GM23338 (cell line): ENCODE measurements at regions not wholly inside any gene's neighbourhood (a gene's known extent, or its start where the extent isn't known, plus 50 kb on each side); places are given as distances from the start of the nearest gene placed in this dataset.

ENCODE experiments used
- ATAC-seq: fragments of 200-7000 bp; cut with Tn5 transposase; 3 replicates; pipeline ENCODE4 v1.9.1; 2020
- DNase-seq: peaks from one replicate; pipeline ENCODE4 v3.0.0-alpha.2; 2015; ENCODE audit warnings: low spot score
- H2AFZ ChIP-seq: fragments of 200-600 bp; sonication (generic); 2 replicates; pipeline ENCODE4 v1.8.0; 2016; ENCODE audit warnings: antibody characterized with exemption, mild to moderate bottlenecking, moderate library complexity
- H3F3A ChIP-seq: fragments of 200-600 bp; sonication (generic); replicated peaks from 2 replicates; pipeline ENCODE4 v1.8.0; 2017; ENCODE audit warnings: antibody characterized with exemption, mixed run types, low read depth
- H3K27ac ChIP-seq: fragments of 200-600 bp; sonication (generic); 2 replicates; pipeline ENCODE4 v1.6.1; 2016; ENCODE audit warnings: low read depth
- H3K27me3 ChIP-seq: fragments of 200-600 bp; sonication (generic); 2 replicates; pipeline ENCODE4 v1.8.0; 2016; ENCODE audit warnings: mild to moderate bottlenecking, mixed run types, moderate library complexity; ENCODE audit not compliant: insufficient read depth
- H3K36me3 ChIP-seq: fragments of 200-600 bp; sonication (generic); 2 replicates; pipeline ENCODE4 v1.8.0; 2016; ENCODE audit warnings: mild to moderate bottlenecking; ENCODE audit not compliant: insufficient read depth
- H3K4me1 ChIP-seq: fragments of 200-600 bp; sonication (generic); 2 replicates; pipeline ENCODE4 v1.8.0; 2016; ENCODE audit warnings: mild to moderate bottlenecking, moderate library complexity; ENCODE audit not compliant: insufficient read depth
- H3K4me2 ChIP-seq: fragments of 200-600 bp; sonication (generic); 2 replicates; pipeline ENCODE4 v1.7.1; 2017; ENCODE audit warnings: mixed run types
- H3K4me3 ChIP-seq: fragments of 200-600 bp; sonication (generic); 2 replicates; pipeline ENCODE4 v1.6.1; 2016; ENCODE audit warnings: mixed run types
- H3K79me2 ChIP-seq: fragments of 200-600 bp; sonication (generic); replicated peaks from 2 replicates; pipeline ENCODE4 v1.8.0; 2017; ENCODE audit warnings: mild to moderate bottlenecking; ENCODE audit not compliant: insufficient read depth
- H3K9me2 ChIP-seq: fragments of 200-600 bp; sonication (generic); 2 replicates; pipeline ENCODE4 v1.8.0; 2017; ENCODE audit not compliant: insufficient read depth
- H4K20me1 ChIP-seq: fragments of 200-600 bp; sonication (generic); replicated peaks from 2 replicates; pipeline ENCODE4 v1.8.0; 2017; ENCODE audit warnings: mild to moderate bottlenecking; ENCODE audit not compliant: insufficient read depth
- H3K27ac Mint-ChIP-seq: 2 replicates; pipeline ENCODE4 v1.8.0; 2020; ENCODE audit warnings: inconsistent platforms, mild to moderate bottlenecking, moderate library complexity, mixed read lengths
- H3K27me3 Mint-ChIP-seq: 3 replicates; pipeline ENCODE4 v1.8.0; 2022; ENCODE audit warnings: low read depth, mild to moderate bottlenecking, moderate library complexity, mixed read lengths, inconsistent platforms; ENCODE audit not compliant: insufficient read depth, poor library complexity
- H3K36me3 Mint-ChIP-seq: 3 replicates; pipeline ENCODE4 v1.8.0; 2021; ENCODE audit warnings: low read depth, mild to moderate bottlenecking, inconsistent platforms, moderate library complexity, mixed read lengths
- H3K4me1 Mint-ChIP-seq: 3 replicates; pipeline ENCODE4 v1.8.0; 2020; ENCODE audit warnings: mild to moderate bottlenecking, inconsistent platforms, mixed read lengths
- H3K4me3 Mint-ChIP-seq: 3 replicates; pipeline ENCODE4 v1.8.0; 2021; ENCODE audit warnings: moderate library complexity, mild to moderate bottlenecking, inconsistent platforms, mixed read lengths
- H3K9me3 Mint-ChIP-seq: 3 replicates; pipeline ENCODE4 v1.8.0; 2020; ENCODE audit warnings: moderate library complexity, mild to moderate bottlenecking, inconsistent platforms, mixed read lengths
- CREB1 ChIP-seq: fragments of 250-450 bp; sonication (Bioruptor Pico); IDR thresholded peaks from 2 replicates; pipeline ENCODE4 v1.5.0; 2020; ENCODE audit warnings: low read depth, mild to moderate bottlenecking, moderate library complexity
- CTCF ChIP-seq, 2 experiments: fragments of 200-600 bp in 1 of 2; sonication (generic) in 1 of 2; conservative IDR thresholded peaks; 2 replicates each; pipeline versions ENCODE4 v1.5.1 to v1.6.1; 2016 to 2017; ENCODE audit warnings: antibody characterized with exemption in 2 of 2, low read depth in 2 of 2, mild to moderate bottlenecking in 2 of 2, moderate library complexity in 1 of 2
- ETS1 ChIP-seq: IDR thresholded peaks from 2 replicates; pipeline ENCODE4 v1.6.1; 2016; ENCODE audit warnings: antibody characterized with exemption
- EZH2 ChIP-seq: fragments of 200-600 bp; sonication (generic); IDR thresholded peaks from one replicate; pipeline ENCODE4 v1.8.0; 2017; ENCODE audit warnings: antibody characterized with exemption, mild to moderate bottlenecking, low read depth; ENCODE audit not compliant: unreplicated experiment
- EZH2phosphoT487 ChIP-seq: fragments of 200-600 bp; sonication (generic); IDR thresholded peaks from one replicate; pipeline ENCODE4 v1.8.1; 2018; ENCODE audit warnings: antibody characterized with exemption; ENCODE audit not compliant: unreplicated experiment
- JUNB ChIP-seq: IDR thresholded peaks from one replicate; pipeline ENCODE4 v1.6.1; 2016; ENCODE audit warnings: antibody characterized with exemption; ENCODE audit not compliant: unreplicated experiment
- NANOG ChIP-seq: IDR thresholded peaks from 2 replicates; pipeline ENCODE4 v1.6.1; 2016; ENCODE audit warnings: antibody characterized with exemption, borderline replicate concordance
- POLR2AphosphoS5 ChIP-seq: IDR thresholded peaks from 2 replicates; pipeline ENCODE4 v1.6.1; 2016; ENCODE audit warnings: antibody characterized with exemption, low read depth
- REST ChIP-seq: IDR thresholded peaks from one replicate; pipeline ENCODE4 v1.6.1; 2018; ENCODE audit warnings: antibody characterized with exemption; ENCODE audit not compliant: unreplicated experiment
- STAT1 ChIP-seq: IDR thresholded peaks from one replicate; pipeline ENCODE4 v1.6.1; 2016; ENCODE audit warnings: antibody characterized with exemption; ENCODE audit not compliant: unreplicated experiment
- ZNF114 ChIP-seq: fragments of 250-450 bp; sonication (Bioruptor Pico); IDR thresholded peaks from 2 replicates; pipeline ENCODE4 v1.5.0; 2020; ENCODE audit warnings: mild to moderate bottlenecking, moderate library complexity
- ZNF331 ChIP-seq: fragments of 250-450 bp; sonication (Bioruptor Pico); IDR thresholded peaks from 2 replicates; pipeline ENCODE4 v1.5.0; 2020; ENCODE audit warnings: low read depth, mild to moderate bottlenecking, moderate library complexity
- ZNF462 ChIP-seq: fragments of 250-450 bp; sonication (Bioruptor Pico); IDR thresholded peaks from 2 replicates; pipeline ENCODE4 v1.5.0; 2020; ENCODE audit warnings: mild to moderate bottlenecking, moderate library complexity

- no peak for TF ChIP-seq CTCF (conservative IDR thresholded peaks at IDR 0.05; ENCODE audit: low read depth in 2 of 2)
- no peak for TF ChIP-seq CREB1 (CRISPR knock-in tag)
- no peak for TF ChIP-seq EZH2
- no peak for TF ChIP-seq POLR2AphosphoS5
- no peak for TF ChIP-seq ZNF114 (CRISPR knock-in tag)
These were observed 113.4 kb upstream of the CDH8 start (continued) for GRCh38 chr16:62149631-62150030.

GRCh38 chr16:62137996-62138395, 101.8 kb upstream of the CDH8 start:
- peaks cover 21% of the 10 kb centered on the region for H3K9me3 Mint-ChIP-seq
- no peaks in the 10 kb centered on the region for H3K4me1 Mint-ChIP-seq
- Histone ChIP-seq H3K36me3 (no peaks in the 10 kb centered on the region; the same call in none of the 2 replicates), H3K4me3 (no peak overlapping the region), H3K27me3 (no peaks in the 10 kb centered on the region), H4K20me1 (no peaks in the 10 kb centered on the region), H3K79me2 (no peaks in the 10 kb centered on the region), H2AFZ (no peak overlapping the region), H3K9me2 (no peaks in the 10 kb centered on the region), H3F3A (no peaks in the 10 kb centered on the region), H3K4me2 (no peak overlapping the region), H3K27ac (no peak overlapping the region), H3K4me1 (no peaks in the 10 kb centered on the region)
- no peak overlapping the region for H3K27ac Mint-ChIP-seq
- no peak for DNase-seq
- H3K27me3 Mint-ChIP-seq = peaks cover 1% of the 10 kb centered on the region
- H3K4me3 Mint-ChIP-seq = no peak overlapping the region
- H3K36me3 Mint-ChIP-seq = peaks cover 15% of the 10 kb centered on the region
- ATAC-seq = no peak
- TF ChIP-seq STAT1 = no peak
- TF ChIP-seq REST = no peak
- no peak for TF ChIP-seq ETS1
- TF ChIP-seq CREB1 (CRISPR knock-in tag) = no peak
- no peak for TF ChIP-seq EZH2phosphoT487
- TF ChIP-seq ZNF331 (CRISPR knock-in tag) = no peak
- TF ChIP-seq ZNF462 (CRISPR knock-in tag) = no peak
- TF ChIP-seq EZH2 = no peak
- TF ChIP-seq NANOG = no peak
- TF ChIP-seq POLR2AphosphoS5 = no peak
- no peak for TF ChIP-seq ZNF114 (CRISPR knock-in tag)
- no peak for TF ChIP-seq JUNB
